Stomach (tissue), 4 donors: ENCODE measurements at regions not wholly inside any gene's neighbourhood (a gene's known extent, or its start where the extent isn't known, plus 50 kb on each side); places are given as distances from the start of the nearest gene placed in this dataset.

Source experiments
- CTCF ChIP-seq, 7 experiments: fragments of 450-650 bp in 4 of 7; fragments of 200-600 bp in 3 of 7; sonication (generic) in 3 of 7; IDR thresholded peaks; one replicate each; pipeline ENCODE4 v1.5.1; 2016 to 2019; ENCODE audit warnings: antibody characterized with exemption in 7 of 7, control low read depth in 2 of 7, mild to moderate bottlenecking in 1 of 7
- EP300 ChIP-seq: sonication (generic); formaldehyde crosslinking; IDR thresholded peaks from one replicate; pipeline ENCODE4 v1.6.1; 2017; ENCODE audit warnings: antibody characterized with exemption
- POLR2AphosphoS5 ChIP-seq, 3 donors: sonication (generic); formaldehyde crosslinking; IDR thresholded peaks; one replicate each; pipeline ENCODE4 v1.6.1; 2016; ENCODE audit warnings: antibody characterized with exemption in 3 of 3

- no peak for TF ChIP-seq EP300
- no peak for TF ChIP-seq POLR2AphosphoS5 (IDR thresholded peaks at IDR 0.05)
- TF ChIP-seq CTCF (IDR thresholded peaks at IDR 0.05): no peak
Measured at GRCh38 chr12:19624491-19624890, 185.2 kb downstream of the AEBP2 start.
